ENCODE measurements at regions not wholly inside any gene's neighbourhood (a gene's known extent, or its start where the extent isn't known, plus 50 kb on each side); places are given as distances from the start of the nearest gene placed in this dataset.

DNA sequence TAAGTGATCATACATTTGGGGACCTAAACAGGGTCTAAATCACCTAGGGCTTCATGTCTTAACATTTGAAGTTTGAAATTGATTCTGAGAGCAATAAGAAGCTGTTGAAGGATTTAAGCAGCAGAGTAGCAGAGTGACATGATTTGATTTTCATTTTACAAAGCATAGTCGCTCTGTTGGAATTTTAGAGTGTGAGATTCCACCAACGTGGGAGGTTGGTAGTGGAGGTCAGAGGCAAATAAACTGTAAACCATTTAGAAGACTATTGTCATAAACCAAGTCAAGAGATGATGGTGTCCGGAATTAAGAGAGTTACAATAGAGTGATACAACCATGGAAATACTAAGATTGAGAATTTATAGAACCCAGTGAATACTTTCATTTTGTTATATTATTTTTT lies 52.7 kb upstream of the ZDHHC17 start:
- TF ChIP-seq EZH2 (IDR thresholded peaks at IDR 0.05; ENCODE audit: insufficient read depth, poor library complexity, severe bottlenecking), result no peak
- no peak for TF ChIP-seq EZH2phosphoT487 (IDR thresholded peaks at IDR 0.05; ENCODE audit: insufficient read depth, low read depth)
